ENCODE measurements at regions not wholly inside any gene's neighbourhood (a gene's known extent, or its start where the extent isn't known, plus 50 kb on each side); places are given as distances from the start of the nearest gene placed in this dataset.

- Histone ChIP-seq H3K79me2 (ENCODE audit: insufficient read depth, low read length) (no peaks in the 10 kb centered on the region), H3K27ac (ENCODE audit: low read depth, low read length) (no peak overlapping the region), H2AFZ (ENCODE audit: low read depth, low read length, poor library complexity, severe bottlenecking) (no peak overlapping the region), H3K4me1 (ENCODE audit: control insufficient read depth in 1 of 2, insufficient read depth in 2 of 2, low read length in 2 of 2) (no peaks in the 10 kb centered on the region), H3K36me3 (ENCODE audit: control insufficient read depth in 1 of 2, insufficient read depth in 2 of 2, low read length in 2 of 2) (no peaks in the 10 kb centered on the region), H3K9ac (ENCODE audit: low read length) (no peak overlapping the region), H3K27me3 (ENCODE audit: insufficient read depth, low read length) (peaks cover 3% of the 10 kb centered on the region), H3K9me2 (ENCODE audit: insufficient read depth) (no peaks in the 10 kb centered on the region), H3K9me3 (ENCODE audit: control insufficient read depth in 1 of 2, insufficient read depth in 1 of 2, low read depth in 1 of 2, low read length in 2 of 2) (no peaks in the 10 kb centered on the region), H4K20me1 (ENCODE audit: insufficient read depth) (no peaks in the 10 kb centered on the region), H3K4me3 (replicated peaks in 1 of 2; ENCODE audit: low read depth in 1 of 2, low read length in 2 of 2) (no peak overlapping the region), H3K4me2 (ENCODE audit: low read length) (no peak overlapping the region)
- intact Hi-C loops (cut with micrococcal nuclease), result no loop called here
- DNase-seq (ENCODE audit: low read depth, low spot score), result no peak
- BruUV-seq (replicated peaks), result no TSS peak
- CTCF ChIA-PET, result no interaction called here
- ATAC-seq, result no peak
- TF ChIP-seq JUND (IDR thresholded peaks at IDR 0.05), result no peak
- TF ChIP-seq POLR2A (IDR thresholded peaks at IDR 0.05; ENCODE audit: borderline replicate concordance, extremely low read depth, insufficient read depth, insufficient read length), result no peak
- no peak for TF ChIP-seq ELF1 (IDR thresholded peaks at IDR 0.05; ENCODE audit: borderline replicate concordance, low read depth)
- RAD21 ChIA-PET (ENCODE audit: low non-redundant PET in 1 of 2, low total read pairs in 2 of 2, uncharacterized antibody in 2 of 2, unreplicated experiment in 2 of 2), result no interaction called here
- POLR2A ChIA-PET, result no interaction called here
Observed at GRCh38 chr2:3117650-3118216, 259.9 kb downstream of the EIPR1 start.

GRCh38 chr2:3116371-3116770 lies 261.2 kb downstream of the EIPR1 start:
- RAD21 ChIA-PET (ENCODE audit: low non-redundant PET in 1 of 2, low total read pairs in 2 of 2, uncharacterized antibody in 2 of 2, unreplicated experiment in 2 of 2), result no interaction called here
- TF ChIP-seq, protein P1, sequence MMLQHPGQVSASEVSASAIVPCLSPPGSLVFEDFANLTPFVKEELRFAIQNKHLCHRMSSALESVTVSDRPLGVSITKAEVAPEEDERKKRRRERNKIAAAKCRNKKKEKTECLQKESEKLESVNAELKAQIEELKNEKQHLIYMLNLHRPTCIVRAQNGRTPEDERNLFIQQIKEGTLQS (IDR thresholded peaks at IDR 0.05), result no peak
- TF ChIP-seq TCF7L2 (IDR thresholded peaks at IDR 0.05; ENCODE audit: borderline replicate concordance, extremely low read depth, insufficient read depth, insufficient read length) (no peak), ZNF274 (IDR thresholded peaks at IDR 0.05; ENCODE audit: low read depth, low read length) (no peak), POLR2A (IDR thresholded peaks at IDR 0.05; ENCODE audit: borderline replicate concordance, extremely low read depth, insufficient read depth, insufficient read length) (no peak), ZFX (IDR thresholded peaks at IDR 0.05) (no peak), CTCF (IDR thresholded peaks at IDR 0.05 in 2 of 3, conservative IDR thresholded peaks at IDR 0.05 in 1 of 3; ENCODE audit: borderline replicate concordance in 1 of 3, insufficient read depth in 1 of 3, low read depth in 2 of 3, low read length in 2 of 3) (no peak), CBX3 (IDR thresholded peaks at IDR 0.05; ENCODE audit: low read depth) (no peak), CEBPB (IDR thresholded peaks at IDR 0.05; ENCODE audit: low read depth) (no peak)
- TF ChIP-seq, protein P2, sequence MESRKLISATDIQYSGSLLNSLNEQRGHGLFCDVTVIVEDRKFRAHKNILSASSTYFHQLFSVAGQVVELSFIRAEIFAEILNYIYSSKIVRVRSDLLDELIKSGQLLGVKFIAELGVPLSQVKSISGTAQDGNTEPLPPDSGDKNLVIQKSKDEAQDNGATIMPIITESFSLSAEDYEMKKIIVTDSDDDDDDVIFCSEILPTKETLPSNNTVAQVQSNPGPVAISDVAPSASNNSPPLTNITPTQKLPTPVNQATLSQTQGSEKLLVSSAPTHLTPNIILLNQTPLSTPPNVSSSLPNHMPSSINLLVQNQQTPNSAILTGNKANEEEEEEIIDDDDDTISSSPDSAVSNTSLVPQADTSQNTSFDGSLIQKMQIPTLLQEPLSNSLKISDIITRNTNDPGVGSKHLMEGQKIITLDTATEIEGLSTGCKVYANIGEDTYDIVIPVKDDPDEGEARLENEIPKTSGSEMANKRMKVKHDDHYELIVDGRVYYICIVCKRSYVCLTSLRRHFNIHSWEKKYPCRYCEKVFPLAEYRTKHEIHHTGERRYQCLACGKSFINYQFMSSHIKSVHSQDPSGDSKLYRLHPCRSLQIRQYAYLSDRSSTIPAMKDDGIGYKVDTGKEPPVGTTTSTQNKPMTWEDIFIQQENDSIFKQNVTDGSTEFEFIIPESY (IDR thresholded peaks at IDR 0.05; ENCODE audit: extremely low read depth, insufficient replicate concordance, low read length), result no peak
- POLR2A ChIA-PET, result no interaction called here
- H3K4me1 ChIP-seq (ENCODE audit: control insufficient read depth in 1 of 2, insufficient read depth in 2 of 2, low read length in 2 of 2), result no peaks in the 10 kb centered on the region
- no peaks in the 10 kb centered on the region for H4K20me1 ChIP-seq (ENCODE audit: insufficient read depth)
- ATAC-seq (no peak), DNase-seq (ENCODE audit: low read depth, low spot score) (no peak)
- H3K36me3 ChIP-seq (ENCODE audit: control insufficient read depth in 1 of 2, insufficient read depth in 2 of 2, low read length in 2 of 2), result no peaks in the 10 kb centered on the region
- no TSS peak for BruUV-seq (replicated peaks)
- no peak overlapping the region for H2AFZ ChIP-seq (ENCODE audit: low read depth, low read length, poor library complexity, severe bottlenecking)
- CTCF ChIA-PET, result no interaction called here
- intact Hi-C loops (cut with micrococcal nuclease), result no loop called here
- no peak overlapping the region for H3K9ac ChIP-seq (ENCODE audit: low read length)
- H3K79me2 ChIP-seq (ENCODE audit: insufficient read depth, low read length), result no peaks in the 10 kb centered on the region
- peaks cover 3% of the 10 kb centered on the region for H3K27me3 ChIP-seq (ENCODE audit: insufficient read depth, low read length)
- H3K9me3 ChIP-seq (ENCODE audit: control insufficient read depth in 1 of 2, insufficient read depth in 1 of 2, low read depth in 1 of 2, low read length in 2 of 2), result no peaks in the 10 kb centered on the region
- H3K4me2 ChIP-seq (ENCODE audit: low read length), result no peak overlapping the region
- no peaks in the 10 kb centered on the region for H3K9me2 ChIP-seq (ENCODE audit: insufficient read depth)
- H3K27ac ChIP-seq (ENCODE audit: low read depth, low read length), result no peak overlapping the region
- no peak overlapping the region for H3K4me3 ChIP-seq (replicated peaks in 1 of 2; ENCODE audit: low read depth in 1 of 2, low read length in 2 of 2)

Data from HCT116 (cell line).